Fibroblast of lung (primary cell): ENCODE measurements at regions not wholly inside any gene's neighbourhood (a gene's known extent, or its start where the extent isn't known, plus 50 kb on each side); places are given as distances from the start of the nearest gene placed in this dataset.

ENCODE experiments used
- DNase-seq, 2 donors: peaks; one replicate each; pipeline versions ENCODE4 v3.0.0 to v3.0.0-alpha.2; 2010; ENCODE audit warnings: low read depth in 2 of 2
- H2AFZ ChIP-seq: 2 replicates; pipeline ENCODE4 v1.5.1; 2012; ENCODE audit warnings: low read length, control low read depth, inconsistent platforms
- H3K27ac ChIP-seq: 2 replicates; pipeline ENCODE4 v1.5.1; 2011; ENCODE audit warnings: low read length, control low read depth; ENCODE audit not compliant: insufficient read depth
- H3K27me3 ChIP-seq: 2 replicates; pipeline ENCODE4 v1.5.1; 2011; ENCODE audit warnings: mild to moderate bottlenecking, low read length; ENCODE audit not compliant: control insufficient read depth, insufficient read depth
- H3K36me3 ChIP-seq: 2 replicates; pipeline ENCODE4 v1.5.1; 2011; ENCODE audit warnings: low read length; ENCODE audit not compliant: control insufficient read depth, insufficient read depth
- H3K4me1 ChIP-seq: 2 replicates; pipeline ENCODE4 v1.5.1; 2011; ENCODE audit warnings: low read length; ENCODE audit not compliant: control insufficient read depth, insufficient read depth; ENCODE audit errors: extremely low read depth
- H3K4me2 ChIP-seq: 2 replicates; pipeline ENCODE4 v1.5.1; 2011; ENCODE audit warnings: low read length, control low read depth; ENCODE audit not compliant: insufficient read depth; ENCODE audit errors: extremely low read depth
- H3K4me3 ChIP-seq, 4 experiments: fragments of 200-600 bp in 1 of 4; sonication (generic) in 1 of 4; replicated peaks in 1 of 4; 2 replicates each; pipeline ENCODE4 v1.5.1; 2011 to 2016; ENCODE audit warnings: low read length in 4 of 4, low read depth in 3 of 4, mild to moderate bottlenecking in 3 of 4, control low read depth in 2 of 4, inconsistent platforms in 1 of 4, mixed read lengths in 1 of 4; ENCODE audit not compliant: insufficient read depth in 1 of 4; ENCODE audit errors: control extremely low read depth in 1 of 4
- H3K79me2 ChIP-seq: 2 replicates; pipeline ENCODE4 v1.5.1; 2012; ENCODE audit warnings: mild to moderate bottlenecking, low read length, inconsistent platforms; ENCODE audit not compliant: control insufficient read depth, insufficient read depth
- H3K9ac ChIP-seq: 2 replicates; pipeline ENCODE4 v1.5.1; 2011; ENCODE audit warnings: mild to moderate bottlenecking, low read length, control low read depth; ENCODE audit not compliant: insufficient read depth
- H3K9me3 ChIP-seq: 2 replicates; pipeline ENCODE4 v1.5.1; 2012; ENCODE audit warnings: low read depth, low read length; ENCODE audit not compliant: control insufficient read depth, insufficient read depth
- H4K20me1 ChIP-seq: 2 replicates; pipeline ENCODE4 v1.5.1; 2011; ENCODE audit warnings: low read length; ENCODE audit not compliant: control insufficient read depth, insufficient read depth; ENCODE audit errors: extremely low read depth
- EZH2 ChIP-seq: IDR thresholded peaks from 2 replicates; pipeline ENCODE4 v1.5.1; 2012; ENCODE audit warnings: low read length, control low read depth, mild to moderate bottlenecking; ENCODE audit errors: missing control alignments
- TF ChIP-seq, protein P1 (sequence below), 2 donors: IDR thresholded peaks in 1 of 2; conservative IDR thresholded peaks in 1 of 2; 1 replicate in 1 of 2; 2 replicates in 1 of 2; pipeline ENCODE4 v1.5.1; 2011 to 2012; ENCODE audit warnings: low read length in 2 of 2, control low read depth in 1 of 2, inconsistent platforms in 1 of 2, low read depth in 1 of 2, mild to moderate bottlenecking in 1 of 2

DNA sequence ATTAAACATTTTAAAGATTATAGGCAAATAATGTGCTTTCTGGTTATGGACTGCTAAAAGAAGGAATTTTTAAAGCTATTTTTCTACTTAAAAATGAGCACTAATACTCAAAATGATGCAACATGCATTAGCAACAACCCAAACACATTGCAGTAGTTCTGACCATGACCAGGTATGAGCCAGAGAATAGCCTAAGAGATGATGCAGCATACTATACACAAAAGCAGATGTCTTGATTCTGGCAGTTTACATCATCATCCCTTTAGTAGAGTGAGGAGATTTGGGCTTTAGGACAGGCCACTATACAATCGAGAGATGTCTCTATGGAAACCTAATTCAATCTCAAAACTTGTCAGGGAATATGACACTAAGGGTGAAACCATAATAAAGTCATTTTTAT lies 307.1 kb downstream of the PRR16 start:
- DNase-seq, result no peak
- no peaks in the 10 kb centered on the region for H3K27me3 ChIP-seq
- TF ChIP-seq EZH2, result no peak
- TF ChIP-seq, protein P1, sequence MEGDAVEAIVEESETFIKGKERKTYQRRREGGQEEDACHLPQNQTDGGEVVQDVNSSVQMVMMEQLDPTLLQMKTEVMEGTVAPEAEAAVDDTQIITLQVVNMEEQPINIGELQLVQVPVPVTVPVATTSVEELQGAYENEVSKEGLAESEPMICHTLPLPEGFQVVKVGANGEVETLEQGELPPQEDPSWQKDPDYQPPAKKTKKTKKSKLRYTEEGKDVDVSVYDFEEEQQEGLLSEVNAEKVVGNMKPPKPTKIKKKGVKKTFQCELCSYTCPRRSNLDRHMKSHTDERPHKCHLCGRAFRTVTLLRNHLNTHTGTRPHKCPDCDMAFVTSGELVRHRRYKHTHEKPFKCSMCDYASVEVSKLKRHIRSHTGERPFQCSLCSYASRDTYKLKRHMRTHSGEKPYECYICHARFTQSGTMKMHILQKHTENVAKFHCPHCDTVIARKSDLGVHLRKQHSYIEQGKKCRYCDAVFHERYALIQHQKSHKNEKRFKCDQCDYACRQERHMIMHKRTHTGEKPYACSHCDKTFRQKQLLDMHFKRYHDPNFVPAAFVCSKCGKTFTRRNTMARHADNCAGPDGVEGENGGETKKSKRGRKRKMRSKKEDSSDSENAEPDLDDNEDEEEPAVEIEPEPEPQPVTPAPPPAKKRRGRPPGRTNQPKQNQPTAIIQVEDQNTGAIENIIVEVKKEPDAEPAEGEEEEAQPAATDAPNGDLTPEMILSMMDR (conservative IDR thresholded peaks at IDR 0.05 in 1 of 2, IDR thresholded peaks at IDR 0.05 in 1 of 2; ENCODE audit: low read depth in 1 of 2, low read length in 2 of 2), result no peak
- no peak overlapping the region for H3K9ac ChIP-seq
- H2AFZ ChIP-seq, result no peak overlapping the region
- H3K27ac ChIP-seq, result no peak overlapping the region
- H3K4me2 ChIP-seq, result no peak overlapping the region
- no peak overlapping the region for H3K4me3 ChIP-seq
- no peaks in the 10 kb centered on the region for H4K20me1 ChIP-seq
- no peaks in the 10 kb centered on the region for H3K9me3 ChIP-seq
- H3K36me3 ChIP-seq, result no peaks in the 10 kb centered on the region
- no peaks in the 10 kb centered on the region for H3K4me1 ChIP-seq
- no peaks in the 10 kb centered on the region for H3K79me2 ChIP-seq

DNA sequence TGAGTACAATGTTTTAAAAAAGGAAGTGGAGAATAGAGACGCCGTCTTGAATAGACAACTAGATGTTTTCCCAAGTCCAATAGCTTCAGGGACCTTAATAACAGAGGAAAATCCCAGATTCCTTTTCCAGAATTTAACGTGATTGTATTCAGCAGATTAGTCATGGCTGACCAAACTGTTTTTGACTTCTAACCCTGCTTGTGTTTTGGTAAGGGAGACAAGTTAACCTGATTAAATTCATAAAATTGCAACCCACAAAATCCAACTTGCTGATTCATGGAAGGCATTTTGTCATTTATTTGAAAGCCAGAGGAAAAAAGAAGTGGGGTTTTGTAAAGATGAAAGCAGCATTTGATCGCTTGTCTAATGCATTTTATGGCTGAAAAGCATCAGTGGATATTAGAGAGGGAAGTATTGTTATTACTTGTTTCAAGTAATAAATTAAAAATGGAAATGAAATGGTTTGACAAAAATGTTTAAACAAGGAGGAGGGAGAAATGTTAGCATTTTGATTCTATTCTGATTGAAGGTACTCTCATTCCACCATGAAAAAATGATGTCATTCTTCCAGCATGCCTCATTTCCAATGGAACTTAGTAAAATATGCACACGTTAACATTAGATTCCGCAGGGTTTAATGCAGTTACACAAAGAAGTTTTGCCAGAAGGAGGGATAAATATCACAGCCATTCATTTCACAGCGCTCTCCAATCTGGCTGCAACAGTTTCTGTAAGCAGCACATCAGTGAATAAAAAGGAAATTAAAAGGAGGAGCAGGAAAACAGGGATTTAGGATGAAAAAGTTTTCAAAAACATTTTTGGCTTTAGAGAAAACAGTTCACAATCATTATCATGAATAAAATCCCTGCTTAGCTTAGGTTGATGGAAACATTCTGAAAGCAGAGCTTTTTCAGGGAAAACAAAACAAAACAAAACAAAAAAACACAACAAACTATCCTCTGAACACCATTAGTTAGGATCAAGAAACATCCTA lies 314.7 kb downstream of the PRR16 start:
- Histone ChIP-seq H3K9ac (no peak overlapping the region), H4K20me1 (no peaks in the 10 kb centered on the region), H3K4me2 (peak overlapping the region; percentile 21), H3K4me3 (peak overlapping the region in 3 of 4 experiments; percentile 3 to 49 (median 41)), H3K27ac (peak overlapping the region; percentile 31), H3K9me3 (no peaks in the 10 kb centered on the region), H3K27me3 (no peaks in the 10 kb centered on the region), H2AFZ (peak overlapping the region; percentile 36), H3K4me1 (peaks cover 2% of the 10 kb centered on the region), H3K79me2 (no peaks in the 10 kb centered on the region), H3K36me3 (no peaks in the 10 kb centered on the region)
- TF ChIP-seq, protein P1 (conservative IDR thresholded peaks at IDR 0.05 in 1 of 2, IDR thresholded peaks at IDR 0.05 in 1 of 2; ENCODE audit: low read depth in 1 of 2, low read length in 2 of 2), result no peak
- no peak for TF ChIP-seq EZH2
- peak; percentile 68 to 90 for DNase-seq

DNA sequence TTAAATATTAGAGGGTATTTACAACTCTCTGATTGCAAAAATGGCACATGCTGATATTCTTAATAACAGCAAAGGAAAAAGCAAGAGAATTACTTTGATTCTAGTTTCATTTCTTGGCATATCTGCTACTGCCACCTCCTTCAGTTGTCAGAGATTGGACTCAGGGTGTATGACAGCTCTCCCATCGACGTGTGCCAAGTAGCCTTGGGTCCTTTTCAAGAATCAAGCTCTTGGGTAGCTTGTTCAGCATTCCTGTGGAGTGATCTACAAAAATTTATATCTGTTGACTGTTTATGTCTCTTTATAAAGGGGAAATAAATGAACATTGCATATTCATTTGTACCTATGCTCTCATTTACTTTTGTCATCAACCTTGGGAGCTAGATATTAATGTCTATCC lies 315.6 kb downstream of the PRR16 start:
- Histone ChIP-seq H3K9ac (no peak overlapping the region), H2AFZ (peak overlapping the region; percentile 66), H3K4me2 (peak overlapping the region; percentile 21), H3K27me3 (no peaks in the 10 kb centered on the region), H3K79me2 (no peaks in the 10 kb centered on the region), H4K20me1 (no peaks in the 10 kb centered on the region), H3K4me1 (peaks cover 2% of the 10 kb centered on the region), H3K27ac (peak overlapping the region; percentile 13), H3K4me3 (peak overlapping the region; percentile 3 to 49 (median 24)), H3K9me3 (no peaks in the 10 kb centered on the region), H3K36me3 (no peaks in the 10 kb centered on the region)
- DNase-seq, result peak; percentile 42 to 84
- TF ChIP-seq, protein P1 (conservative IDR thresholded peaks at IDR 0.05 in 1 of 2, IDR thresholded peaks at IDR 0.05 in 1 of 2; ENCODE audit: low read depth in 1 of 2, low read length in 2 of 2), result no peak
- no peak for TF ChIP-seq EZH2
